ENCODE measurements at regions not wholly inside any gene's neighbourhood (a gene's known extent, or its start where the extent isn't known, plus 50 kb on each side); places are given as distances from the start of the nearest gene placed in this dataset.
"Not testable (repeated sequence)": the region's sequence is repeated elsewhere in the genome, so short reads cannot be mapped to it uniquely, and the experiment has no call there.

- Histone ChIP-seq H3K9me3 (ENCODE audit: low read length) (no peaks in the 10 kb centered on the region), H3K4me1 (ENCODE audit: insufficient read depth, low read length) (no peaks in the 10 kb centered on the region), H3K27me3 (ENCODE audit: insufficient read depth, low read length) (no peaks in the 10 kb centered on the region), H3K36me3 (ENCODE audit: insufficient read depth, low read length) (no peaks in the 10 kb centered on the region), H2AFZ (ENCODE audit: low read depth, low read length) (no peak overlapping the region), H3K4me3 (ENCODE audit: low read length) (no peak overlapping the region)
Measured at GRCh38 chrX:933611-934010, 278.8 kb downstream of the CRLF2 start.

- H2AFZ ChIP-seq (ENCODE audit: low read depth, low read length), result no peak overlapping the region
- H3K4me3 ChIP-seq (ENCODE audit: low read length), result no peak overlapping the region
- H3K9me3 ChIP-seq (ENCODE audit: low read length), result no peaks in the 10 kb centered on the region
- no peaks in the 10 kb centered on the region for H3K36me3 ChIP-seq (ENCODE audit: insufficient read depth, low read length)
- no peaks in the 10 kb centered on the region for H3K27me3 ChIP-seq (ENCODE audit: insufficient read depth, low read length)
- H3K4me1 ChIP-seq (ENCODE audit: insufficient read depth, low read length), result no peaks in the 10 kb centered on the region
Measured at GRCh38 chrX:928606-929005, 283.8 kb downstream of the CRLF2 start.

- H3K27me3 ChIP-seq (ENCODE audit: insufficient read depth, low read length), result no peaks in the 10 kb centered on the region
- no peaks in the 10 kb centered on the region for H3K9me3 ChIP-seq (ENCODE audit: low read length)
- no peaks in the 10 kb centered on the region for H3K36me3 ChIP-seq (ENCODE audit: insufficient read depth, low read length)
- H2AFZ ChIP-seq (ENCODE audit: low read depth, low read length), result no peak overlapping the region
- H3K4me1 ChIP-seq (ENCODE audit: insufficient read depth, low read length), result no peaks in the 10 kb centered on the region
- H3K4me3 ChIP-seq (ENCODE audit: low read length), result no peak overlapping the region
Measured at GRCh38 chrX:926991-927390, 285.5 kb downstream of the CRLF2 start.

- Histone ChIP-seq H3K9me3 (ENCODE audit: low read length) (no peaks in the 10 kb centered on the region), H3K36me3 (ENCODE audit: insufficient read depth, low read length) (no peaks in the 10 kb centered on the region), H3K4me3 (ENCODE audit: low read length) (no peak overlapping the region), H3K27me3 (ENCODE audit: insufficient read depth, low read length) (no peaks in the 10 kb centered on the region), H3K4me1 (ENCODE audit: insufficient read depth, low read length) (no peaks in the 10 kb centered on the region), H2AFZ (ENCODE audit: low read depth, low read length) (no peak overlapping the region)
Measured at GRCh38 chrX:926070-926469, 286.4 kb downstream of the CRLF2 start.

- H3K36me3 ChIP-seq (ENCODE audit: insufficient read depth, low read length), result no peaks in the 10 kb centered on the region
- H3K27me3 ChIP-seq (ENCODE audit: insufficient read depth, low read length), result no peaks in the 10 kb centered on the region
- H2AFZ ChIP-seq (ENCODE audit: low read depth, low read length), result no peak overlapping the region
- H3K9me3 ChIP-seq (ENCODE audit: low read length), result no peaks in the 10 kb centered on the region
- H3K4me3 ChIP-seq (ENCODE audit: low read length), result no peak overlapping the region
- H3K4me1 ChIP-seq (ENCODE audit: insufficient read depth, low read length), result no peaks in the 10 kb centered on the region
Measured at GRCh38 chrX:925652-926061, 286.8 kb downstream of the CRLF2 start.

GRCh38 chrX:925094-925493, 287.4 kb downstream of the CRLF2 start:
- H3K4me1 ChIP-seq (ENCODE audit: insufficient read depth, low read length), result no peaks in the 10 kb centered on the region
- no peaks in the 10 kb centered on the region for H3K36me3 ChIP-seq (ENCODE audit: insufficient read depth, low read length)
- H2AFZ ChIP-seq (ENCODE audit: low read depth, low read length), result no peak overlapping the region
- H3K4me3 ChIP-seq (ENCODE audit: low read length), result no peak overlapping the region
- H3K9me3 ChIP-seq (ENCODE audit: low read length), result no peaks in the 10 kb centered on the region
- no peaks in the 10 kb centered on the region for H3K27me3 ChIP-seq (ENCODE audit: insufficient read depth, low read length)

- H3K9me3 ChIP-seq (ENCODE audit: low read length), result no peaks in the 10 kb centered on the region
- no peak overlapping the region for H2AFZ ChIP-seq (ENCODE audit: low read depth, low read length)
- no peaks in the 10 kb centered on the region for H3K4me1 ChIP-seq (ENCODE audit: insufficient read depth, low read length)
- H3K36me3 ChIP-seq (ENCODE audit: insufficient read depth, low read length), result no peaks in the 10 kb centered on the region
- H3K4me3 ChIP-seq (ENCODE audit: low read length), result no peak overlapping the region
- H3K27me3 ChIP-seq (ENCODE audit: insufficient read depth, low read length), result no peaks in the 10 kb centered on the region
Measured at GRCh38 chrX:924017-924416, 288.4 kb downstream of the CRLF2 start.

- H3K27me3 ChIP-seq (ENCODE audit: insufficient read depth, low read length), result no peaks in the 10 kb centered on the region
- no peaks in the 10 kb centered on the region for H3K4me1 ChIP-seq (ENCODE audit: insufficient read depth, low read length)
- no peak overlapping the region for H3K4me3 ChIP-seq (ENCODE audit: low read length)
- no peaks in the 10 kb centered on the region for H3K36me3 ChIP-seq (ENCODE audit: insufficient read depth, low read length)
- no peaks in the 10 kb centered on the region for H3K9me3 ChIP-seq (ENCODE audit: low read length)
- no peak overlapping the region for H2AFZ ChIP-seq (ENCODE audit: low read depth, low read length)
Measured at GRCh38 chrX:920234-920799, 289.7 kb downstream of the SHOX start.

GRCh38 chrX:916230-916599, 285.6 kb downstream of the SHOX start:
- H3K4me3 ChIP-seq (ENCODE audit: low read length), result no peak overlapping the region
- no peaks in the 10 kb centered on the region for H3K27me3 ChIP-seq (ENCODE audit: insufficient read depth, low read length)
- H2AFZ ChIP-seq (ENCODE audit: low read depth, low read length), result no peak overlapping the region
- H3K4me1 ChIP-seq (ENCODE audit: insufficient read depth, low read length), result no peaks in the 10 kb centered on the region
- H3K36me3 ChIP-seq (ENCODE audit: insufficient read depth, low read length), result no peaks in the 10 kb centered on the region
- no peaks in the 10 kb centered on the region for H3K9me3 ChIP-seq (ENCODE audit: low read length)

GRCh38 chrX:915427-916229, 285.0 kb downstream of the SHOX start:
- Histone ChIP-seq H3K4me3 (ENCODE audit: low read length) (no peak overlapping the region), H2AFZ (ENCODE audit: low read depth, low read length) (no peak overlapping the region), H3K9me3 (ENCODE audit: low read length) (no peaks in the 10 kb centered on the region), H3K36me3 (ENCODE audit: insufficient read depth, low read length) (no peaks in the 10 kb centered on the region), H3K27me3 (ENCODE audit: insufficient read depth, low read length) (no peaks in the 10 kb centered on the region), H3K4me1 (ENCODE audit: insufficient read depth, low read length) (no peaks in the 10 kb centered on the region)

GRCh38 chrX:914206-914605, 283.6 kb downstream of the SHOX start:
- Histone ChIP-seq H3K9me3 (ENCODE audit: low read length) (no peaks in the 10 kb centered on the region), H3K27me3 (ENCODE audit: insufficient read depth, low read length) (no peaks in the 10 kb centered on the region), H3K36me3 (ENCODE audit: insufficient read depth, low read length) (no peaks in the 10 kb centered on the region), H3K4me3 (ENCODE audit: low read length) (no peak overlapping the region), H3K4me1 (ENCODE audit: insufficient read depth, low read length) (no peaks in the 10 kb centered on the region), H2AFZ (ENCODE audit: low read depth, low read length) (no peak overlapping the region)

- Histone ChIP-seq H3K4me1 (ENCODE audit: insufficient read depth, low read length) (no peaks in the 10 kb centered on the region), H2AFZ (ENCODE audit: low read depth, low read length) (no peak overlapping the region), H3K27me3 (ENCODE audit: insufficient read depth, low read length) (no peaks in the 10 kb centered on the region), H3K9me3 (ENCODE audit: low read length) (no peaks in the 10 kb centered on the region), H3K4me3 (ENCODE audit: low read length) (no peak overlapping the region), H3K36me3 (ENCODE audit: insufficient read depth, low read length) (no peaks in the 10 kb centered on the region)
Measured at GRCh38 chrX:912677-913076, 282.1 kb downstream of the SHOX start.

- not testable (repeated sequence) for H3K4me1 ChIP-seq (ENCODE audit: insufficient read depth, low read length); H2AFZ ChIP-seq (ENCODE audit: low read depth, low read length); H3K4me3 ChIP-seq (ENCODE audit: low read length); H3K27me3 ChIP-seq (ENCODE audit: insufficient read depth, low read length); H3K9me3 ChIP-seq (ENCODE audit: low read length); H3K36me3 ChIP-seq (ENCODE audit: insufficient read depth, low read length)
Measured at GRCh38 chrX:909068-909467, 278.5 kb downstream of the SHOX start.

- H3K27me3 ChIP-seq (ENCODE audit: insufficient read depth, low read length), result no peaks in the 10 kb centered on the region
- H2AFZ ChIP-seq (ENCODE audit: low read depth, low read length), result no peak overlapping the region
- no peaks in the 10 kb centered on the region for H3K36me3 ChIP-seq (ENCODE audit: insufficient read depth, low read length)
- no peak overlapping the region for H3K4me3 ChIP-seq (ENCODE audit: low read length)
- H3K9me3 ChIP-seq (ENCODE audit: low read length), result no peaks in the 10 kb centered on the region
- no peaks in the 10 kb centered on the region for H3K4me1 ChIP-seq (ENCODE audit: insufficient read depth, low read length)
Measured at GRCh38 chrX:906586-906985, 276.0 kb downstream of the SHOX start.
